ENCODE measurements at regions not wholly inside any gene's neighbourhood (a gene's known extent, or its start where the extent isn't known, plus 50 kb on each side); places are given as distances from the start of the nearest gene placed in this dataset.
"Not testable (repeated sequence)": the region's sequence is repeated elsewhere in the genome, so short reads cannot be mapped to it uniquely, and the experiment has no call there.

- Histone ChIP-seq H3K4me2 (ENCODE audit: insufficient read depth, low read length, poor library complexity, severe bottlenecking) (no peak overlapping the region), H3K27ac (replicated peaks; ENCODE audit: low read length) (no peak overlapping the region), H2BK5ac (ENCODE audit: low read length) (no peak overlapping the region), H3K9me3 (replicated peaks in 1 of 2; ENCODE audit: control insufficient read depth in 2 of 2, insufficient read depth in 1 of 2, low read depth in 1 of 2, low read length in 2 of 2) (peaks cover 0 to 7% of the 10 kb centered on the region in 2 donors), H3K9ac (ENCODE audit: low read depth, low read length, poor library complexity) (no peak overlapping the region), H3K36me3 (replicated peaks in 1 of 2; ENCODE audit: control insufficient read depth in 2 of 2, insufficient read depth in 2 of 2, low read length in 2 of 2) (no peaks in the 10 kb centered on the region), H3K4ac (ENCODE audit: low read length) (no peak overlapping the region), H3K23ac (ENCODE audit: low read depth, low read length, poor library complexity) (no peak overlapping the region), H2BK15ac (ENCODE audit: low read length) (no peak overlapping the region), H2AK5ac (ENCODE audit: low read depth, low read length) (no peak overlapping the region), H4K8ac (ENCODE audit: low read depth, low read length) (no peak overlapping the region), H2AFZ (ENCODE audit: low read length) (no peak overlapping the region), H3K18ac (ENCODE audit: low read length) (no peak overlapping the region), H3K14ac (ENCODE audit: low read length) (no peak overlapping the region), H3K79me1 (ENCODE audit: low read depth, low read length) (peaks cover 2% of the 10 kb centered on the region), H3K4me1 (ENCODE audit: control insufficient read depth in 2 of 2, insufficient read depth in 1 of 2, low read depth in 1 of 2, low read length in 2 of 2) (no peaks in the 10 kb centered on the region), H3K27me3 (ENCODE audit: control insufficient read depth in 3 of 3, insufficient read depth in 3 of 3, low read depth in 1 of 3, low read length in 3 of 3) (no peaks in the 10 kb centered on the region), H3K4me3 (ENCODE audit: low read length in 2 of 2) (no peak overlapping the region), H2BK120ac (ENCODE audit: low read depth, low read length) (no peak overlapping the region), H2BK12ac (ENCODE audit: low read length) (no peak overlapping the region), H4K91ac (ENCODE audit: low read depth, low read length, poor library complexity) (no peak overlapping the region)
- no CpG with 5 or more reads among the region's 4 CpGs for WGBS, 2 donors (ENCODE audit: extremely low coverage in 2 of 2, insufficient read length in 2 of 2, insufficient replicate concordance in 1 of 2)
- no peak for DNase-seq (ENCODE audit: low spot score)
Measured at GRCh38 chr1:239985044-239985443, 106.6 kb upstream of the FMN2 start.

GRCh38 chr1:239987103-239987745, 104.5 kb upstream of the FMN2 start:
- Histone ChIP-seq H3K36me3 (replicated peaks in 1 of 2; ENCODE audit: control insufficient read depth in 2 of 2, insufficient read depth in 2 of 2, low read length in 2 of 2) (no peaks in the 10 kb centered on the region), H3K27me3 (ENCODE audit: control insufficient read depth in 3 of 3, insufficient read depth in 3 of 3, low read depth in 1 of 3, low read length in 3 of 3) (no peaks in the 10 kb centered on the region), H4K91ac (ENCODE audit: low read depth, low read length, poor library complexity) (no peak overlapping the region), H3K4me1 (ENCODE audit: control insufficient read depth in 2 of 2, insufficient read depth in 1 of 2, low read depth in 1 of 2, low read length in 2 of 2) (no peaks in the 10 kb centered on the region), H3K4ac (ENCODE audit: low read length) (no peak overlapping the region), H3K9me3 (replicated peaks in 1 of 2; ENCODE audit: control insufficient read depth in 2 of 2, insufficient read depth in 1 of 2, low read depth in 1 of 2, low read length in 2 of 2) (peaks cover 0 to 5% of the 10 kb centered on the region in 2 donors), H2AK5ac (ENCODE audit: low read depth, low read length) (no peak overlapping the region), H3K4me3 (ENCODE audit: low read length in 2 of 2) (no peak overlapping the region), H4K8ac (ENCODE audit: low read depth, low read length) (no peak overlapping the region), H2BK15ac (ENCODE audit: low read length) (no peak overlapping the region), H3K18ac (ENCODE audit: low read length) (no peak overlapping the region), H2AFZ (ENCODE audit: low read length) (no peak overlapping the region), H2BK5ac (ENCODE audit: low read length) (no peak overlapping the region), H2BK120ac (ENCODE audit: low read depth, low read length) (no peak overlapping the region), H2BK12ac (ENCODE audit: low read length) (no peak overlapping the region), H3K9ac (ENCODE audit: low read depth, low read length, poor library complexity) (no peak overlapping the region), H3K79me1 (ENCODE audit: low read depth, low read length) (peaks cover 2% of the 10 kb centered on the region), H3K27ac (replicated peaks; ENCODE audit: low read length) (no peak overlapping the region), H3K4me2 (ENCODE audit: insufficient read depth, low read length, poor library complexity, severe bottlenecking) (no peak overlapping the region), H3K14ac (ENCODE audit: low read length) (no peak overlapping the region), H3K23ac (ENCODE audit: low read depth, low read length, poor library complexity) (no peak overlapping the region)
- WGBS, 2 donors (ENCODE audit: extremely low coverage in 2 of 2, insufficient read length in 2 of 2, insufficient replicate concordance in 1 of 2): no CpG with 5 or more reads among the region's 2 CpGs
- DNase-seq (ENCODE audit: low spot score): no peak

- H3K36me3 ChIP-seq (replicated peaks in 1 of 2; ENCODE audit: control insufficient read depth in 2 of 2, insufficient read depth in 2 of 2, low read length in 2 of 2): no peaks in the 10 kb centered on the region
Measured at GRCh38 chr1:239989990-239990389, 101.7 kb upstream of the FMN2 start.

GRCh38 chr1:239992566-239992965, 99.1 kb upstream of the FMN2 start:
- H2BK15ac ChIP-seq (ENCODE audit: low read length); H3K23ac ChIP-seq (ENCODE audit: low read depth, low read length, poor library complexity); H2BK12ac ChIP-seq (ENCODE audit: low read length); H3K4me2 ChIP-seq (ENCODE audit: insufficient read depth, low read length, poor library complexity, severe bottlenecking); H3K4ac ChIP-seq (ENCODE audit: low read length); H2AFZ ChIP-seq (ENCODE audit: low read length); H2AK5ac ChIP-seq (ENCODE audit: low read depth, low read length); H3K27ac ChIP-seq (replicated peaks; ENCODE audit: low read length); DNase-seq (ENCODE audit: low spot score); H2BK5ac ChIP-seq (ENCODE audit: low read length); H4K91ac ChIP-seq (ENCODE audit: low read depth, low read length, poor library complexity); H3K14ac ChIP-seq (ENCODE audit: low read length); H3K9ac ChIP-seq (ENCODE audit: low read depth, low read length, poor library complexity); H3K18ac ChIP-seq (ENCODE audit: low read length); H3K4me3 ChIP-seq (ENCODE audit: low read length in 2 of 2); H3K9me3 ChIP-seq (replicated peaks in 1 of 2; ENCODE audit: control insufficient read depth in 2 of 2, insufficient read depth in 1 of 2, low read depth in 1 of 2, low read length in 2 of 2); H3K4me1 ChIP-seq (ENCODE audit: control insufficient read depth in 2 of 2, insufficient read depth in 1 of 2, low read depth in 1 of 2, low read length in 2 of 2); H3K36me3 ChIP-seq (replicated peaks in 1 of 2; ENCODE audit: control insufficient read depth in 2 of 2, insufficient read depth in 2 of 2, low read length in 2 of 2); H3K79me1 ChIP-seq (ENCODE audit: low read depth, low read length); H2BK120ac ChIP-seq (ENCODE audit: low read depth, low read length); H4K8ac ChIP-seq (ENCODE audit: low read depth, low read length): not testable (repeated sequence)
- WGBS, 2 donors (ENCODE audit: extremely low coverage in 2 of 2, insufficient read length in 2 of 2, insufficient replicate concordance in 1 of 2): no CpG with 5 or more reads among the region's 8 CpGs
- H3K27me3 ChIP-seq (ENCODE audit: control insufficient read depth in 3 of 3, insufficient read depth in 3 of 3, low read depth in 1 of 3, low read length in 3 of 3): peaks cover 0 to 28% (median 2%) of the 10 kb centered on the region in 3 experiments

More at GRCh38 chr1:239989990-239990389, 101.7 kb upstream of the FMN2 start:
- no peak overlapping the region for H4K91ac ChIP-seq (ENCODE audit: low read depth, low read length, poor library complexity)
- no peak overlapping the region for H3K4ac ChIP-seq (ENCODE audit: low read length)
- H3K4me3 ChIP-seq (ENCODE audit: low read length in 2 of 2): no peak overlapping the region
- no CpG with 5 or more reads among the region's 2 CpGs for whole genome bisulfite sequencing, 2 donors (ENCODE audit: extremely low coverage in 2 of 2, insufficient read length in 2 of 2, insufficient replicate concordance in 1 of 2)
- H3K18ac ChIP-seq (ENCODE audit: low read length): no peak overlapping the region
- no peak overlapping the region for H3K9ac ChIP-seq (ENCODE audit: low read depth, low read length, poor library complexity)
- no peak overlapping the region for H2BK15ac ChIP-seq (ENCODE audit: low read length)
- no peak overlapping the region for H2AK5ac ChIP-seq (ENCODE audit: low read depth, low read length)
- H3K27ac ChIP-seq (replicated peaks; ENCODE audit: low read length): no peak overlapping the region
- H3K4me2 ChIP-seq (ENCODE audit: insufficient read depth, low read length, poor library complexity, severe bottlenecking): no peak overlapping the region
- H3K14ac ChIP-seq (ENCODE audit: low read length): no peak overlapping the region
- peaks cover 2% of the 10 kb centered on the region for H3K79me1 ChIP-seq (ENCODE audit: low read depth, low read length)
- DNase-seq (ENCODE audit: low spot score): no peak
- peaks cover 0 to 4% (median 0%) of the 10 kb centered on the region in 3 experiments for H3K27me3 ChIP-seq (ENCODE audit: control insufficient read depth in 3 of 3, insufficient read depth in 3 of 3, low read depth in 1 of 3, low read length in 3 of 3)
- no peak overlapping the region for H2BK120ac ChIP-seq (ENCODE audit: low read depth, low read length)
- H3K4me1 ChIP-seq (ENCODE audit: control insufficient read depth in 2 of 2, insufficient read depth in 1 of 2, low read depth in 1 of 2, low read length in 2 of 2): no peaks in the 10 kb centered on the region
- no peak overlapping the region for H4K8ac ChIP-seq (ENCODE audit: low read depth, low read length)
- no peak overlapping the region for H2BK12ac ChIP-seq (ENCODE audit: low read length)
- H3K23ac ChIP-seq (ENCODE audit: low read depth, low read length, poor library complexity): no peak overlapping the region
- H2BK5ac ChIP-seq (ENCODE audit: low read length): no peak overlapping the region
- no peak overlapping the region for H2AFZ ChIP-seq (ENCODE audit: low read length)
- no peaks in the 10 kb centered on the region for H3K9me3 ChIP-seq (replicated peaks in 1 of 2; ENCODE audit: control insufficient read depth in 2 of 2, insufficient read depth in 1 of 2, low read depth in 1 of 2, low read length in 2 of 2)
